ENCODE measurements at regions not wholly inside any gene's neighbourhood (a gene's known extent, or its start where the extent isn't known, plus 50 kb on each side); places are given as distances from the start of the nearest gene placed in this dataset.

- DNase-seq: no peak
These were observed 49.9 kb upstream of the ATP2B2 start for GRCh38 chr3:10555263-10555662.

GRCh38 chr3:10556312-10556711, 50.9 kb upstream of the ATP2B2 start:
- DNase-seq: no peak

GRCh38 chr3:10557250-10557649, 51.9 kb upstream of the ATP2B2 start:
- DNase-seq: no peak

GRCh38 chr3:10557781-10558373, 52.5 kb upstream of the ATP2B2 start:
- DNase-seq: no peak

GRCh38 chr3:10558736-10559135, 53.4 kb upstream of the ATP2B2 start:
- DNase-seq: no peak

GRCh38 chr3:10560060-10560861, 54.9 kb upstream of the ATP2B2 start:
- DNase-seq: no peak

GRCh38 chr3:10561162-10561945, 56.0 kb upstream of the ATP2B2 start:
- DNase-seq: no peak

GRCh38 chr3:10561946-10562560, 56.7 kb upstream of the ATP2B2 start:
- peak; percentile 26 for DNase-seq

- DNase-seq: no peak
These were observed 58.0 kb upstream of the ATP2B2 start for GRCh38 chr3:10563396-10563795.

GRCh38 chr3:10565814-10566213, 60.4 kb upstream of the ATP2B2 start:
- DNase-seq: no peak

GRCh38 chr3:10566451-10566850, 61.1 kb upstream of the ATP2B2 start:
- no peak for DNase-seq

- DNase-seq: no peak
These were observed 63.2 kb upstream of the ATP2B2 start for GRCh38 chr3:10568549-10568948.

- DNase-seq: no peak
These were observed 65.0 kb upstream of the ATP2B2 start for GRCh38 chr3:10570196-10570946.

GRCh38 chr3:10574101-10574620, 68.8 kb upstream of the ATP2B2 start:
- DNase-seq: no peak

GRCh38 chr3:10575601-10576160, 70.3 kb upstream of the ATP2B2 start:
- DNase-seq: no peak

- no peak for DNase-seq
These were observed 72.1 kb upstream of the ATP2B2 start for GRCh38 chr3:10577486-10577885.

- DNase-seq: no peak
These were observed 75.0 kb upstream of the ATP2B2 start for GRCh38 chr3:10580426-10580825.

- no peak for DNase-seq
These were observed 75.9 kb upstream of the ATP2B2 start for GRCh38 chr3:10581251-10581650.

GRCh38 chr3:10581716-10582115, 76.3 kb upstream of the ATP2B2 start:
- DNase-seq: no peak

- no peak for DNase-seq
These were observed 77.3 kb upstream of the ATP2B2 start for GRCh38 chr3:10582733-10583132.

- DNase-seq: no peak
These were observed 78.7 kb upstream of the ATP2B2 start for GRCh38 chr3:10583798-10584708.
